ENCODE measurements at regions not wholly inside any gene's neighbourhood (a gene's known extent, or its start where the extent isn't known, plus 50 kb on each side); places are given as distances from the start of the nearest gene placed in this dataset. TPM values are rescaled to one million over a fixed set of nuclear protein-coding genes. Genes with fewer than 3 reads are reported as not detected.
A peak's percentile ranks its signal among the peaks of the same experiment; 100 is the strongest.

GRCh38 chr1:219120624-219121544 is 52.8 kb upstream of the LYPLAL1 start:
- Histone ChIP-seq H3K4me3 (no peak overlapping the region), H3K27ac (no peak overlapping the region), H3K4me1 (ENCODE audit: insufficient read depth) (peaks cover 4% of the 10 kb centered on the region), H3K9me3 (no peaks in the 10 kb centered on the region), H3K27me3 (no peaks in the 10 kb centered on the region), H3K36me3 (no peaks in the 10 kb centered on the region)
- TF ChIP-seq POLR2A (IDR thresholded peaks at IDR 0.05) (no peak), CTCF (IDR thresholded peaks at IDR 0.05) (no peak), EP300 (IDR thresholded peaks at IDR 0.05) (no peak)
- intact Hi-C loops (cut with DNase I): no loop called here
- WGBS, 3 donors: 6 to 16% (median 6%) methylated on average over 6 of the region's 6 CpGs
- peak in 4 of 5 donors; percentile 32 to 77 (median 70) for DNase-seq

- H3K27ac ChIP-seq: no peak overlapping the region
- peaks cover 6% of the 10 kb centered on the region for H3K4me1 ChIP-seq (ENCODE audit: insufficient read depth)
- WGBS, 3 donors: 31 to 53% (median 47%) methylated on average over 2 of the region's 2 CpGs
- no peak overlapping the region for H3K4me3 ChIP-seq
- no peaks in the 10 kb centered on the region for H3K9me3 ChIP-seq
- DNase-seq: no peak
- intact Hi-C loops (cut with DNase I): no loop called here
- TF ChIP-seq CTCF (IDR thresholded peaks at IDR 0.05) (no peak), POLR2A (IDR thresholded peaks at IDR 0.05) (no peak), EP300 (IDR thresholded peaks at IDR 0.05) (no peak)
- H3K27me3 ChIP-seq: no peaks in the 10 kb centered on the region
- no peaks in the 10 kb centered on the region for H3K36me3 ChIP-seq
Observed at GRCh38 chr1:219121679-219122078, 52.0 kb upstream of the LYPLAL1 start.

GRCh38 chr1:219123036-219123435 is 50.6 kb upstream of the LYPLAL1 start:
- intact Hi-C loops (cut with DNase I): no loop called here
- TF ChIP-seq POLR2A (IDR thresholded peaks at IDR 0.05): no peak
- TF ChIP-seq CTCF (IDR thresholded peaks at IDR 0.05): no peak
- TF ChIP-seq EP300 (IDR thresholded peaks at IDR 0.05): no peak
- Histone ChIP-seq H3K36me3 (no peaks in the 10 kb centered on the region), H3K4me3 (no peak overlapping the region), H3K27ac (no peak overlapping the region), H3K4me1 (ENCODE audit: insufficient read depth) (peaks cover 6% of the 10 kb centered on the region), H3K27me3 (no peaks in the 10 kb centered on the region), H3K9me3 (no peaks in the 10 kb centered on the region)
- DNase-seq: peak in 4 of 5 donors; percentile 23 to 40 (median 32)
- WGBS, 3 donors: 7 to 13% (median 8%) methylated on average over 4 of the region's 4 CpGs

Small RNA genes lying in the stretch of these regions (small RNA-seq; reads per million reads assigned to genes)
- not detected for gene RF00012

Measured in ovary (tissue), 7 donors.